ENCODE measurements at regions not wholly inside any gene's neighbourhood (a gene's known extent, or its start where the extent isn't known, plus 50 kb on each side); places are given as distances from the start of the nearest gene placed in this dataset.

DNA sequence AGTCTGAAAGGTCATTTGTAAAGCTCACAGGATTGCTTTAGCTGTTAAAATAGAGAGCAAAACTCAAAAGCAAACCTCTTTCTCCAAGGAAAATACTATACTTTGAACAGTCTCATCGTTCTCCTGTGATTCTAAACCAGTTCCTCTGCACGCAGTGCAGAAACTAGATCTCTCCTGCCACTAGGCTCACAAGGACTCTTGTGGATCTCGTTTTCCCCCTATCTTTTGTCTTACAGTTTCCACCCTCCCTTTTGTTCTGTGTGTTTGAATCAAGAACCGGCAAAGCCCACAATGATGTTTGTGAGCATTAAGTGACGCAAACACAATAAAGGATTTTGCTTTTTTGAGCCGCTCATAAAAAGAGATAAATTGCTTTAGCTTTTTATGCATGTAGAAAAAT, 1103.5 kb upstream of the RBFOX1 start:
- Histone ChIP-seq H3K36me3 (ENCODE audit: control insufficient read depth in 2 of 2, insufficient read depth in 2 of 2, low read length in 2 of 2) (no peaks in the 10 kb centered on the region), H3K9me3 (ENCODE audit: control insufficient read depth in 2 of 2, low read length in 2 of 2) (peaks cover 3% of the 10 kb centered on the region in 2 donors), H3K4me3 (ENCODE audit: low read length in 2 of 2) (no peak overlapping the region), H3K27me3 (ENCODE audit: control insufficient read depth in 1 of 2, insufficient read depth in 2 of 2, low read length in 2 of 2) (no peaks in the 10 kb centered on the region), H3K9ac (ENCODE audit: low read length in 2 of 2) (no peak overlapping the region), H3K27ac (ENCODE audit: low read length) (no peak overlapping the region), H3K4me1 (ENCODE audit: control insufficient read depth, insufficient read depth, low read length) (no peaks in the 10 kb centered on the region)

DNA sequence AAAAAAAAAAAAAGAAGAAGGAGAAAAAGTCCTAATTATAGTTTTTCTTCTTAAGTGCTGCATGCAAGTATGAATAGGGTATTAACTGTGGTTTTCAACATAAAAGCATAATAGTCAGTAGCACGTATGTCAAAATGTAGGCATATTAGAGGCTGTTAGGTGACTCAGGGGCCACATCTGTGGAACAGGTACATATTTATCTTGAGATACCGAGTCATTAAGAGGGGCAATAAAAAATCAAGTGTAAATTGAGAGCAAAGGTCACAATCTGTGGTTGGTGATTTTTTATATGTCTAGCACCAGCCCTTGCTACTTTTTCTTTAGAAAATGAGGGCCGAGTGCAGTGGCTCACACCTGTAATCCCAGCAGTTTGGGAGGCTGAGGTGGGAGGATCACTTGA, 1113.8 kb upstream of the RBFOX1 start:
- Histone ChIP-seq H3K27me3 (ENCODE audit: control insufficient read depth in 1 of 2, insufficient read depth in 2 of 2, low read length in 2 of 2) (no peaks in the 10 kb centered on the region), H3K4me3 (ENCODE audit: low read length in 2 of 2) (no peak overlapping the region)

DNA sequence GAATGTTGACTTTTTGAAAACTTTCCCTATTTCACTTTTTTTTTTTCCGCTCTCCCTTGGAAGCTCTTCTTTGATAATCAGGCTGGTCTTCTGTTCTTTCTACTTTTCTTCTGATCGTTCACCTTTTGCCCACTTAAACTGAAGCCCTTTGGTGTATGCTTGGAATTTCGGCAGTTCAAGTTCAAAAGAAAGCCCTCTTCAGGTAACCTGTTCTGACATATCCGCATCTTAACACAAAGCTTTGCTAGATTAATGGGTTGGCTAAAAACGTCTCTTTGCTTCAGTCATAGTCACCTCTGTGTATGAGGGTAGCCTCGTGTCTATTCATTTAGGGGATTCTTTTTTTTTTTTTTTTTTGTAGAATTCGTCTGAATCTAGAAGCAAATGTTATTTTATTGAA, 1115.8 kb upstream of the RBFOX1 start:
- no peak overlapping the region for H3K27ac ChIP-seq (ENCODE audit: low read length)
- no peak overlapping the region for H3K4me3 ChIP-seq (ENCODE audit: low read length in 2 of 2)
- H3K9ac ChIP-seq (ENCODE audit: low read length in 2 of 2): no peak overlapping the region
- no peaks in the 10 kb centered on the region for H3K27me3 ChIP-seq (ENCODE audit: control insufficient read depth in 1 of 2, insufficient read depth in 2 of 2, low read length in 2 of 2)
- H3K36me3 ChIP-seq (ENCODE audit: control insufficient read depth in 2 of 2, insufficient read depth in 2 of 2, low read length in 2 of 2): no peaks in the 10 kb centered on the region
- H3K4me1 ChIP-seq (ENCODE audit: control insufficient read depth, insufficient read depth, low read length): no peaks in the 10 kb centered on the region
- H3K9me3 ChIP-seq (ENCODE audit: control insufficient read depth in 2 of 2, low read length in 2 of 2): peaks cover 4% of the 10 kb centered on the region in 2 donors

More for the DNA sequence above, 1113.8 kb upstream of the RBFOX1 start:
- Histone ChIP-seq H3K4me1 (ENCODE audit: control insufficient read depth, insufficient read depth, low read length) (no peaks in the 10 kb centered on the region), H3K9me3 (ENCODE audit: control insufficient read depth in 2 of 2, low read length in 2 of 2) (peaks cover 0 to 3% of the 10 kb centered on the region in 2 donors), H3K27ac (ENCODE audit: low read length) (no peak overlapping the region), H3K36me3 (ENCODE audit: control insufficient read depth in 2 of 2, insufficient read depth in 2 of 2, low read length in 2 of 2) (no peaks in the 10 kb centered on the region), H3K9ac (ENCODE audit: low read length in 2 of 2) (no peak overlapping the region)

DNA sequence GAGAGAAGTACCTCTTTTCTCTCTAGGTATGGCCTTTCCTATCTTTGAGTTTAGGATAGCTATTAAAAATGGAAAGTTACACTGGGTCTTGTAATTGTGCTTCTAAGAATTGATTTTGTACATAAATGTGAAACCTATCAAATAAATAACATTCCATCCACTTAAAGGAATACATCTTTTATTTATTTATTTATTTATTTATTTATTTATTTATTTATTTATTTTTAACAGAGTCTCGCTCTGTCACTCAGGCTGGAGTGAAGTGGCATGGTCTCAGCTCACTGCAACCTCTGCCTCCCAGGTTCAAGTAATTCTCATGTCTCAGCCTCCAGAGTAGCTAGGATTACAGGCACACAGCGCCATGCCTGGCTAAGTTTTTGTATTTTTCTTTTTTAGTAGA, 1114.0 kb upstream of the EEF2KMT start:
- Histone ChIP-seq H3K9ac (ENCODE audit: low read length in 2 of 2) (no peak overlapping the region), H3K27me3 (ENCODE audit: control insufficient read depth in 1 of 2, insufficient read depth in 2 of 2, low read length in 2 of 2) (no peaks in the 10 kb centered on the region), H3K4me1 (ENCODE audit: control insufficient read depth, insufficient read depth, low read length) (no peaks in the 10 kb centered on the region), H3K36me3 (ENCODE audit: control insufficient read depth in 2 of 2, insufficient read depth in 2 of 2, low read length in 2 of 2) (no peaks in the 10 kb centered on the region), H3K27ac (ENCODE audit: low read length) (no peak overlapping the region), H3K4me3 (ENCODE audit: low read length in 2 of 2) (no peak overlapping the region), H3K9me3 (ENCODE audit: control insufficient read depth in 2 of 2, low read length in 2 of 2) (peaks cover 4% of the 10 kb centered on the region in 2 donors)

DNA sequence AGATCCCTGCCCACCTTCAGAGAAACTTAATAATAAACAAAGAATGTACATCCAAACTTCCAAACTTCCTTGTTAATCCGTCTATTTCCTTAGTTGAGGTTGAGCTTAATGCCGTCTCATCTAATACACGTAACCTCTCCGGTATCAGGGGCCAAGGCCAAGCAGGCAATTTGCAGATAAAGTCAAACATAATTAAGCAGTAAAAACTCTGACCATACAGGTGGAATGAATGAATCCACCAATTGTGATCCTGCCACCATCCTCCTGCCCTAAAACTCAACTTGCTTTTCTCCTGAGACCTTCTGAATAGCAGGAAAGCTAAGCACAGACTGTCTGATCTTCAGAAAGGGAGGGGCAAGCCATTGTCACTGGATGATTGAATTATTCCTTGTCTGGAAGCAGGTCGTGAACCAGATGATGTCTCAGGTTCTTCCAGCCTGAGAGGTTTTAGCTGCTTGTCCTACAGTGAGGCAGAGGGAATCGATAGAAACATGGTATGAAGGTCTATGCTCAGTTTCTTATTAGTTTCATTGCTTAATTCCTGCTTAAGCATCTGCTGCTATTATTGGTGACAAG, 1111.8 kb upstream of the EEF2KMT start:
- no peak overlapping the region for H3K4me3 ChIP-seq (ENCODE audit: low read length in 2 of 2)
- no peak overlapping the region for H3K9ac ChIP-seq (ENCODE audit: low read length in 2 of 2)
- H3K4me1 ChIP-seq (ENCODE audit: control insufficient read depth, insufficient read depth, low read length): no peaks in the 10 kb centered on the region
- peaks cover 4% of the 10 kb centered on the region in 2 donors for H3K9me3 ChIP-seq (ENCODE audit: control insufficient read depth in 2 of 2, low read length in 2 of 2)
- no peaks in the 10 kb centered on the region for H3K27me3 ChIP-seq (ENCODE audit: control insufficient read depth in 1 of 2, insufficient read depth in 2 of 2, low read length in 2 of 2)
- no peak overlapping the region for H3K27ac ChIP-seq (ENCODE audit: low read length)
- no peaks in the 10 kb centered on the region for H3K36me3 ChIP-seq (ENCODE audit: control insufficient read depth in 2 of 2, insufficient read depth in 2 of 2, low read length in 2 of 2)

DNA sequence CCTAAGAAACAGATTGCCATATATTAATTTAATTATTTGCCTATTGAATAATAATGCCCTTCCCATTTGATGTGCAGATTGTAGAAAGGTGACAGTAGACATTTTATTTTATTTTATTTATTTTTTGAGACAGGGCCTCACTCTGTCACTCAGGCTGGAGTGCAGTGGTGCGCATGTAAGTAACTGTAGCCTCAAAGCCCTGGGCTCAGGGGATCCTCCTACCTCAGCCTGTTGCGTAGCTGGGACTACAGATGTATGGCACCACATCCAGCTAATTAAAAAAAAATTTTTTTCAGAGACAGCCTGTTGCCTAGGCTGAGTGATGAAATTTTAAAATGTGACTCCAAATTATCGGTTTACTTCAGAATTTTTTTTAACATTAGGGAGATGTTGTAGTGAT, 1110.0 kb upstream of the EEF2KMT start:
- Histone ChIP-seq H3K4me1 (ENCODE audit: control insufficient read depth, insufficient read depth, low read length) (no peaks in the 10 kb centered on the region), H3K27ac (ENCODE audit: low read length) (no peak overlapping the region), H3K36me3 (ENCODE audit: control insufficient read depth in 2 of 2, insufficient read depth in 2 of 2, low read length in 2 of 2) (no peaks in the 10 kb centered on the region), H3K9ac (ENCODE audit: low read length in 2 of 2) (no peak overlapping the region), H3K27me3 (ENCODE audit: control insufficient read depth in 1 of 2, insufficient read depth in 2 of 2, low read length in 2 of 2) (no peaks in the 10 kb centered on the region), H3K9me3 (ENCODE audit: control insufficient read depth in 2 of 2, low read length in 2 of 2) (peaks cover 0 to 3% of the 10 kb centered on the region in 2 donors), H3K4me3 (ENCODE audit: low read length in 2 of 2) (no peak overlapping the region)

DNA sequence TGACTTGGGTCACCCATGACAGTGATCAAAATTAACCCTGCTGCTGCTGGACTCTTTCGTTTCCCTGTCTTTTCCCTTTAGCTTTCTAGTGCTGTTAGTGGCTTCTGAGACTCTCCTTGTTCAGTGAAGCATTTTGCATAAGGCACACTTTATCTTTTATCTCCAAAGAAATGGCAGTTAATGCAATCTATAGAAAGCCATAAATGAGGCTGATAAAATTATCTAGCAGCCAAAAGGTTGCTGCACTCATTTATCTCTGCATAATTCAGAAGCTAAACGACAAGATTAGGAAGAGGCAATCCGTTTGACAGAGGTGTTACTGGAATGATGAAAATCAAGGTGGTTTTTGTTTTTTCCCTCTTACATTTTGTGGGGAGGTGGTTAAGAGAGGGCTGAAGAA, 1109.5 kb upstream of the EEF2KMT start:
- Histone ChIP-seq H3K36me3 (ENCODE audit: control insufficient read depth in 2 of 2, insufficient read depth in 2 of 2, low read length in 2 of 2) (no peaks in the 10 kb centered on the region), H3K4me3 (ENCODE audit: low read length in 2 of 2) (no peak overlapping the region), H3K27ac (ENCODE audit: low read length) (no peak overlapping the region), H3K9me3 (ENCODE audit: control insufficient read depth in 2 of 2, low read length in 2 of 2) (peaks cover 0 to 3% of the 10 kb centered on the region in 2 donors), H3K27me3 (ENCODE audit: control insufficient read depth in 1 of 2, insufficient read depth in 2 of 2, low read length in 2 of 2) (no peaks in the 10 kb centered on the region), H3K9ac (ENCODE audit: low read length in 2 of 2) (no peak overlapping the region), H3K4me1 (ENCODE audit: control insufficient read depth, insufficient read depth, low read length) (no peaks in the 10 kb centered on the region)

DNA sequence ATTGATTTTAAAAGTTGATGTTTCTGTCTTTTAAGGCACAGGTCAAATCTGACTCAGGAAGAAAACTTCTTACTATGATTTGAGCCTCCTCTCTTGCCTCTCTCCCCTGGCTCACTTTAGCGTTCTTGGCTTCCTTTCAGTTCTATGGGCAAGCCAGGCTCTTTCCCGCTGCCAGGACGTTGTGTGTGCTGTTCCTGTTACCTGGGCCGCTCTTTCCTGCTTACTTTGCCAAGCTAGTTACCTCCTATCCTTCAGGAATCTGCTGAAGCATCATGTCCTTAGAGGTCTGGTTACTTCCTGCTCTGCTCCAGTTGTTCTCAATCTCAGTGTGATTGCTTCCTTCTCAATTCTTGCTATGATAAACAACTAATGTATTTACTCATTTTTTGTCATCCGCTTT, 1108.5 kb upstream of the EEF2KMT start:
- Histone ChIP-seq H3K4me3 (ENCODE audit: low read length in 2 of 2) (no peak overlapping the region), H3K27me3 (ENCODE audit: control insufficient read depth in 1 of 2, insufficient read depth in 2 of 2, low read length in 2 of 2) (no peaks in the 10 kb centered on the region), H3K9ac (ENCODE audit: low read length in 2 of 2) (no peak overlapping the region), H3K27ac (ENCODE audit: low read length) (no peak overlapping the region), H3K4me1 (ENCODE audit: control insufficient read depth, insufficient read depth, low read length) (no peaks in the 10 kb centered on the region), H3K9me3 (ENCODE audit: control insufficient read depth in 2 of 2, low read length in 2 of 2) (peaks cover 0 to 3% of the 10 kb centered on the region in 2 donors), H3K36me3 (ENCODE audit: control insufficient read depth in 2 of 2, insufficient read depth in 2 of 2, low read length in 2 of 2) (no peaks in the 10 kb centered on the region)

DNA sequence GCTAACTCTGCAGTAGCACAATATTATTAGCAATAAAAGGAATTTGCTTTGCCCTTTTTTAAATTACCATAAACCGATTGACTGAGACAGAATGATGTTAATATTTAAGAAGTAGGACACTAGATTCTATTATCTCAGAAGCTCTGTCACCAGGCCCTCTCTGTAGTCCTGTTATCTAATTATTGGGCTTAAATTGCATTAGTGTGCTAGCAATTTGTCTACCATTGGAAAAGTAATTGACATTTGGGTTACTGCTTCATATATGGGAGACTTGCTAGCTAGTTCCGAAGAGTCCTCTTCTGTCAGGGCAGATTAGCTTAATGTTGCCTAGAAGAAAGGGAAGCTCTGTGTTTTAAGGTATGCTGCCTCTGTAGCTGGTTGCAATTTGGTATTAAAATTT, 1107.3 kb upstream of the EEF2KMT start:
- no peaks in the 10 kb centered on the region for H3K4me1 ChIP-seq (ENCODE audit: control insufficient read depth, insufficient read depth, low read length)
- H3K27ac ChIP-seq (ENCODE audit: low read length): no peak overlapping the region
- no peak overlapping the region for H3K9ac ChIP-seq (ENCODE audit: low read length in 2 of 2)
- no peaks in the 10 kb centered on the region for H3K36me3 ChIP-seq (ENCODE audit: control insufficient read depth in 2 of 2, insufficient read depth in 2 of 2, low read length in 2 of 2)
- no peak overlapping the region for H3K4me3 ChIP-seq (ENCODE audit: low read length in 2 of 2)
- no peaks in the 10 kb centered on the region for H3K27me3 ChIP-seq (ENCODE audit: control insufficient read depth in 1 of 2, insufficient read depth in 2 of 2, low read length in 2 of 2)
- H3K9me3 ChIP-seq (ENCODE audit: control insufficient read depth in 2 of 2, low read length in 2 of 2): peaks cover 0 to 3% of the 10 kb centered on the region in 2 donors

DNA sequence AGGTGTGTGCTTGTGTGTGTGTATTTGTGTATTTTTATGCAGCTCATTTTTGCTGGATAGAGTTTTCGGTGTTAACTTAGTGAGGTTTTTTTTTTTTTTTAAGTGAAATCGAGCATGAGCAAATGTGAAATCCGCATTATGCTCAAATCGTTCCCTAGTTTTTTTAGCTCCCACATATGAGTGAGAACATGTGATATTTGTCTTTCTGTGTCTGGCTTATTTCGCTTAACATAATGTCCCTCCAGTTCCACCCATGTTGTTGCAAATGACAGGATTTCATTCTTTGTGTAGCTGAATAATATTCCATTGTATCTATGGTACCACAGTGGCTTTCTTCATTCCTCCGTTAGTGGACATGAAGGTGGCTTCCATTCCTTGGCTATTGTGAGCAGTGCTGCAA, 1103.3 kb upstream of the EEF2KMT start:
- Histone ChIP-seq H3K9me3 (ENCODE audit: control insufficient read depth in 2 of 2, low read length in 2 of 2) (peaks cover 0 to 3% of the 10 kb centered on the region in 2 donors), H3K36me3 (ENCODE audit: control insufficient read depth in 2 of 2, insufficient read depth in 2 of 2, low read length in 2 of 2) (no peaks in the 10 kb centered on the region), H3K9ac (ENCODE audit: low read length in 2 of 2) (no peak overlapping the region), H3K27ac (ENCODE audit: low read length) (no peak overlapping the region), H3K4me1 (ENCODE audit: control insufficient read depth, insufficient read depth, low read length) (no peaks in the 10 kb centered on the region), H3K27me3 (ENCODE audit: control insufficient read depth in 1 of 2, insufficient read depth in 2 of 2, low read length in 2 of 2) (no peaks in the 10 kb centered on the region), H3K4me3 (ENCODE audit: low read length in 2 of 2) (no peak overlapping the region)

DNA sequence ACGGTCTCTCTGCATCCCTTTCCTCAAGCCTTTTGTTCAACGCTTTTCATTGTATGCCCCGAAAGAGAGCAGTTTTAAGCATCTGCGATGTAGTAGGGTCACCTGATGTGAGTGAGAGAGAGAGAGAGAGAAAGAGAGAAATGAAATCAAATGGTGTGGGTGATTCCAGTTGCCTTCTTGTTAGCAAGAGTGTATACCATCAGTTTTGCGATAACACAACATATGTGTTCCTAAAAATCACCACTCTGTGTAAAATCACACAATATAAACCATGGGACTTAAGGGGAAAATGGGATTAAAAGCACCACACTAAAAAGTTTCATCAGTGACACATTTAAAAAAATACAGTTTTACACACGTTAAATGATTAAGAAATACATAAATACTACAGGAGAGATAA, 1102.7 kb upstream of the EEF2KMT start:
- H3K4me3 ChIP-seq (ENCODE audit: low read length in 2 of 2): no peak overlapping the region
- peaks cover 0 to 3% of the 10 kb centered on the region in 2 donors for H3K9me3 ChIP-seq (ENCODE audit: control insufficient read depth in 2 of 2, low read length in 2 of 2)
- H3K27me3 ChIP-seq (ENCODE audit: control insufficient read depth in 1 of 2, insufficient read depth in 2 of 2, low read length in 2 of 2): no peaks in the 10 kb centered on the region
- no peaks in the 10 kb centered on the region for H3K36me3 ChIP-seq (ENCODE audit: control insufficient read depth in 2 of 2, insufficient read depth in 2 of 2, low read length in 2 of 2)
- H3K4me1 ChIP-seq (ENCODE audit: control insufficient read depth, insufficient read depth, low read length): no peaks in the 10 kb centered on the region
- H3K27ac ChIP-seq (ENCODE audit: low read length): no peak overlapping the region
- no peak overlapping the region for H3K9ac ChIP-seq (ENCODE audit: low read length in 2 of 2)
